Midbrain (tissue), 1 donor: ENCODE measurements at regions not wholly inside any gene's neighbourhood (a gene's known extent, or its start where the extent isn't known, plus 50 kb on each side); places are given as distances from the start of the nearest gene placed in this dataset.

Experiments used
- DNase-seq: peaks from one replicate; lab custom pipeline; 2025; lab: John Stamatoyannopoulos, UW

- DNase-seq: no peak
Measured at GRCh38 chr1:234734869-234735268, 124.9 kb upstream of the IRF2BP2 start.

GRCh38 chr1:234734412-234734835 lies 124.4 kb upstream of the IRF2BP2 start:
- DNase-seq: no peak

- DNase-seq: no peak
Measured at GRCh38 chr1:234733427-234733826, 123.4 kb upstream of the IRF2BP2 start.

GRCh38 chr1:234732671-234733390 lies 122.9 kb upstream of the IRF2BP2 start:
- DNase-seq: no peak

- no peak for DNase-seq
Measured at GRCh38 chr1:234732260-234732659, 122.3 kb upstream of the IRF2BP2 start.

GRCh38 chr1:234731569-234732085 lies 121.6 kb upstream of the IRF2BP2 start:
- no peak for DNase-seq

- DNase-seq: no peak
Measured at GRCh38 chr1:234730770-234731568, 121.0 kb upstream of the IRF2BP2 start.

- no peak for DNase-seq
Measured at GRCh38 chr1:234730475-234730769, 120.4 kb upstream of the IRF2BP2 start.

GRCh38 chr1:234729561-234730474 lies 119.8 kb upstream of the IRF2BP2 start:
- no peak for DNase-seq

- DNase-seq: no peak
Measured at GRCh38 chr1:234728740-234729139, 118.8 kb upstream of the IRF2BP2 start.

- DNase-seq: no peak
Measured at GRCh38 chr1:234727018-234727940, 117.3 kb upstream of the IRF2BP2 start.

GRCh38 chr1:234726359-234726943 lies 116.5 kb upstream of the IRF2BP2 start:
- no peak for DNase-seq

GRCh38 chr1:234725177-234726132 lies 115.5 kb upstream of the IRF2BP2 start:
- DNase-seq: peak; percentile 73

GRCh38 chr1:234724516-234725176 lies 114.7 kb upstream of the IRF2BP2 start:
- DNase-seq: no peak

GRCh38 chr1:234722904-234723720 lies 113.1 kb upstream of the IRF2BP2 start:
- DNase-seq: peak; percentile 80

- no peak for DNase-seq
Measured at GRCh38 chr1:234722270-234722704, 112.3 kb upstream of the IRF2BP2 start.

GRCh38 chr1:234721476-234722269 lies 111.7 kb upstream of the IRF2BP2 start:
- DNase-seq: peak; percentile 60
